HUDEP-2 (cell line): ENCODE measurements at regions not wholly inside any gene's neighbourhood (a gene's known extent, or its start where the extent isn't known, plus 50 kb on each side); places are given as distances from the start of the nearest gene placed in this dataset.
A peak's percentile ranks its signal among the peaks of the same experiment; 100 is the strongest.
"Not testable (repeated sequence)": the region's sequence is repeated elsewhere in the genome, so short reads cannot be mapped to it uniquely, and the experiment has no call there.

Experiments used
- DNase-seq, 76 experiments: peaks; one replicate each; lab custom pipeline; 2025; ENCODE audit not compliant: unreplicated experiment in 76 of 76; lab: John Stamatoyannopoulos, UW

DNA sequence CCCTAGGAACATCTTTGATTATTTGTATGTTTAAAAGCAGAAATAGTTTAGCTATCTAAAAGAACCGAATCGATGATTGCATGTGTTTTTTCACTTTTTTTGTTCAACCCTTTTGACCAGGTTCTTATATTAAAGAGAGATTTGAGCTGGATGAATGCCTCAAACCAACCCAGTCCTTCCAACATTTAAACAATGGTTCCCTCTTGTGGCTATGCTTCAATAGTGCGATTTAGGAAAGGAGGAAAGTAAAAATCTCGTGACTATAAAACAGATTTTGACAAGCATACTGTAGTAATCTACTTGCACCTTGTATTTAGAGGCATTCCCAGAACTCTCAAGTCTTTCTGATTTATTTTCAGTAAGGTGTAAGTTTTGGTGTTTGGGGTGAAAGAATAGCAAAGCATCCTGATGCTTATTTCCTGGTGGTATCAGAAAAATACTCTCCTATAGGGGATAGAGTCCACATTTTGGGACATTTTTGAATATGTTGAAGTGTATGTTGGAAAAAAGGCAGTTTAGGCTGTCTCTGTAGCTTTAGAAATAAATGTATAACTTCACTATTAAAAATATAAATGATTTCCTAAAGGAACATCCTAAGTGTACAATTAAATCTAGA lies 159.6 kb upstream of the KCNH8 start:
- DNase-seq, result peak in 3 of 76 experiments; percentile 0 to 5 (median 0)

DNA sequence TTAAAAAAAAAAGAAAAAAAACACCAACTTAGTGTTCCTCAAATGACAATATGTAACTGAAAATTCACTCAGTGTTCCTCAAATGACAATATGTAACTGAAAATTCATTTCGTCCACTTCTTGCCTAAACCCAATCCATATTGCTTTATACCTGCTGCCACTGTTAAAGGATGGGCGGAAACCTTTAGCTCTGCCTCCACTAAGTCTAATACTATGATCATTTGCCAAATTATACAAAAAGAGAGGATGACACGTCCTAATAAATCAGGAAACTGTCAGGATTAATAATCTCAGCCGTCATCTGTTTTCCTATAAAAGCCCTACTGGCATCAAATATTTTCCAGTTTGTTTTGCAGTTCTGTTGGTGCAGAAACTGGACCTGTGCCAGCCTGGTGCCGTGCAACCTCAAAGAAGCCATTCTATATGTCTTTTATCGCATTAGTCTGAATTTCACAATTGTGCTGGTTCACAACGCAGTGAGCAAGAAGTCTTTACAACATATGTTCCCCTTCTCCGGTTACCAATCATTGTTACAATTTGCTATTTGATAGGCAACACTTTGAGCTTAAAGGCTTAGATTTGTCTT lies 160.4 kb upstream of the KCNH8 start:
- no peak for DNase-seq

GRCh38 chr3:18987070-18987469 lies 161.2 kb upstream of the KCNH8 start:
- DNase-seq, result no peak

DNA sequence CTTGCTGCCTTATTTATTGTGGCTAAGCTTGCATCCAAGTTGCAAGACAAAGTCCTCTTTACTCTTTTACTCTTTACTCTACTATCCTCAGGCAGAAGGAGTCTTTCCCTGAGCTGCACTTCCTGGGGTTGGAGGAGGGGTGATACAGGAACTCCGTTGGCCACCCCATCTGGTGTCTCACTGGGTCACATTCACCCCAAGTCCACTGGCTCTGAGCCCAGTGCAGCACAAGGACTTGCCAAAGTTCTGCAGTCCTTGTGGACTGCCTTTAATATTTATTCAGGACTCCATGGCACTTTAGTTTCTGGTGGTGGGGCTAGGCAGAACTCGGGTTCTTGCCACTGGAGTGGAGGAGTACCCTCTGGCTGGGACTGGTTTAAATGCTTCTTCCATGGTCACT lies 165.4 kb upstream of the KCNH8 start:
- no peak for DNase-seq

GRCh38 chr3:18976102-18976501 lies 172.2 kb upstream of the KCNH8 start:
- DNase-seq, result not testable (repeated sequence)

- no peak for DNase-seq
Measured at GRCh38 chr3:18968120-18968519, 180.2 kb upstream of the KCNH8 start.

DNA sequence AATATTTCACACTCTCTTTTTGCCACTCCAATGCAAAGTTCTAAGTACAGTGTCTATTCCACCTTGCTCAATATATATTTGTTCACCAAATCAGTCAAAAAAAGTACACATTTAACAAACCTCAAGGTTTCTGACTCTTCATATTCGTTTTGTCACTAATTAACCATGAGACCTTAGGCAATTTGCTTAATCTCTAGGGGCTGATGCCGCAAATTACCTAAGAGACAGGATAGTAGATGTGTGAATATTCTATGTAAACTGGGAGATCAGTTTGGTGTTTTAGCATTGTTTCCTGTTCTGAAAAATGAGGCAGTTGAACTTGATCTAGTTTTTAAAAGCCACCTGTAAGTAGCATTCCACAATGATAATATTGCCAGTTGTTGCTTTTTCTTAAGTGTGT lies 182.5 kb upstream of the KCNH8 start:
- no peak for DNase-seq

- DNase-seq, result no peak
Measured at GRCh38 chr3:18964640-18965039, 183.7 kb upstream of the KCNH8 start.

- no peak for DNase-seq
Measured at GRCh38 chr3:18951333-18951732, 197.0 kb upstream of the KCNH8 start.

- DNase-seq, result no peak
Measured at GRCh38 chr3:18946524-18946923, 201.8 kb upstream of the KCNH8 start.

DNA sequence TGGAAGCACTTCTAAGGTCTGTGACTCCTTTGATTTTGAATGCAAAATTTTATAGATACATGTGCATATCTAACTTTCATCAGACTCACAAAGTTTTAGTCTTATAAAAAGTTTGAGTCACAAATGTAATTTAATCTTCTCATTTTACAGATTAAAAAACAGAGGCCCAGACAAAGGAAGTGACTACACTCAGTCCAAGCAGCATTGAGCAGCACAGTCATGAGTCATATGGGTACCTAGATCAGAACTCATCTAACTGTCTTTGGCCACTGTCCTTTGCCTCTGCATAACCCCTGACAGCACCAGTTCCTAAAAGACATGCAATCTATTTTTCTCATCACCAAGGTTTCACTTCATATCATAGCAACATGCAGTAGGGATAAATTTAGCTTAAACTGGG lies 210.7 kb upstream of the KCNH8 start:
- DNase-seq, result no peak

GRCh38 chr3:18919158-18919557 lies 229.2 kb upstream of the KCNH8 start:
- DNase-seq, result no peak

- no peak for DNase-seq
Measured at GRCh38 chr3:18917923-18918322, 230.4 kb upstream of the KCNH8 start.

GRCh38 chr3:18902081-18902793 lies 246.1 kb upstream of the KCNH8 start:
- no peak for DNase-seq

GRCh38 chr3:18901571-18901970 lies 246.7 kb upstream of the KCNH8 start:
- DNase-seq, result no peak

- DNase-seq, result no peak
Measured at GRCh38 chr3:18900994-18901393, 247.3 kb upstream of the KCNH8 start.

GRCh38 chr3:18898911-18899310 lies 249.4 kb upstream of the KCNH8 start:
- no peak for DNase-seq

- no peak for DNase-seq
Measured at GRCh38 chr3:18892756-18893155, 255.6 kb upstream of the KCNH8 start.

GRCh38 chr3:18892047-18892446 lies 256.3 kb upstream of the KCNH8 start:
- DNase-seq, result no peak

DNA sequence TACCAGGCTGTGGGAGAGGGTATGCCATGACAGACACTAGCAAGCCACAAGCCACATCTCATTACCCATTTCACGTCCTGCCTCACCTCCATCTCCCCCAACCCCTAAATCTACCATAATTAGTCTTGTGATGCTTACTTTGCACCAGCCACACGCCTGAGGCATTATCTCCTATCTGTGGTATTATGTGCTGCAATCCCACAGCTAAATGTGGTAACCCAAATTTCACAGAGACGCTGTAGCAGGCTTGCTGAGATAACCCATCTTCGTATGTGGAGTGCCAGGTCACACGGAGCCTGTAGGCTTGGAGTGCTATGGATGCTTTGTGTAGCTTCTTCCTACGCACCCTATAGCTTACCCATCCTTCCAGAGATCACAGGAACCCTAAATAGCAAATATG lies 256.7 kb upstream of the KCNH8 start:
- no peak for DNase-seq

DNA sequence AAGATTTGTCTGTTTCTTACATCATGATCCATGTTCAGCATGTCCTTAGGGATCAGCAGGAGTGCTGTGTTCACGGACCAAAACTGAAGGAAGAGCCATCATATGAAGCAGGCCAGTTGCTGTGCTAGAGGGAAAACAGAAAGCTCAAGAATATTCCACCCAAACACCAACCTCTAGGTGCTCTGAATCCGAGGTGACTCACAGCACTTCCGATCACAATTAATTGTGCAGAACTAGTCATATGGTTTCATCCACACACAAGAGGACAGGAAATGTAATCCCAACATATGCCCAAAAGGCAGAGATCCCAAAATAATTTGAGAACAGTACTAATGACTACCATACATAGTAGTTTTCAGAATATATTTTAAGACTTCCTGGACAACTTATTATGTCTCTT lies 257.9 kb upstream of the KCNH8 start:
- no peak for DNase-seq

- no peak for DNase-seq
Measured at GRCh38 chr3:18888819-18889218, 259.5 kb upstream of the KCNH8 start.
